Type B pancreatic cell (in vitro differentiated cells): ENCODE measurements at regions not wholly inside any gene's neighbourhood (a gene's known extent, or its start where the extent isn't known, plus 50 kb on each side); places are given as distances from the start of the nearest gene placed in this dataset.

Experiments used
- DNase-seq: peaks from one replicate; pipeline ENCODE4 v3.0.0; 2021; ENCODE audit warnings: mixed read lengths; ENCODE audit not compliant: unreplicated experiment; ENCODE audit errors: extremely low spot score
- H3K27ac Mint-ChIP-seq: 2 replicates; pipeline ENCODE4 v1.8.0; 2021; ENCODE audit warnings: mild to moderate bottlenecking, mixed read lengths
- H3K27me3 Mint-ChIP-seq: 2 replicates; pipeline ENCODE4 v1.8.0; 2021; ENCODE audit warnings: mixed read lengths
- H3K36me3 Mint-ChIP-seq: 2 replicates; pipeline ENCODE4 v1.8.0; 2021; ENCODE audit warnings: mixed read lengths
- H3K4me1 Mint-ChIP-seq: one replicate; pipeline ENCODE4 v1.8.0; 2021; ENCODE audit warnings: mixed read lengths; ENCODE audit not compliant: unreplicated experiment
- H3K4me3 Mint-ChIP-seq: 2 replicates; pipeline ENCODE4 v1.8.0; 2021; ENCODE audit warnings: mild to moderate bottlenecking, mixed read lengths
- H3K9me3 Mint-ChIP-seq: 2 replicates; pipeline ENCODE4 v1.8.0; 2021; ENCODE audit warnings: mixed read lengths
- CTCF ChIP-seq: fragments of 200-600 bp; sonication (generic); conservative IDR thresholded peaks from 2 replicates; pipeline ENCODE4 v1.5.0; 2021; ENCODE audit warnings: antibody characterized with exemption, mild to moderate bottlenecking

GRCh38 chr3:171977441-171977840, 61.9 kb upstream of the FNDC3B start:
- Mint-ChIP-seq H3K9me3 (no peaks in the 10 kb centered on the region), H3K36me3 (no peaks in the 10 kb centered on the region), H3K4me3 (no peak overlapping the region), H3K27me3 (no peaks in the 10 kb centered on the region), H3K27ac (no peak overlapping the region), H3K4me1 (no peaks in the 10 kb centered on the region)
- TF ChIP-seq CTCF: no peak
- no peak for DNase-seq

DNA sequence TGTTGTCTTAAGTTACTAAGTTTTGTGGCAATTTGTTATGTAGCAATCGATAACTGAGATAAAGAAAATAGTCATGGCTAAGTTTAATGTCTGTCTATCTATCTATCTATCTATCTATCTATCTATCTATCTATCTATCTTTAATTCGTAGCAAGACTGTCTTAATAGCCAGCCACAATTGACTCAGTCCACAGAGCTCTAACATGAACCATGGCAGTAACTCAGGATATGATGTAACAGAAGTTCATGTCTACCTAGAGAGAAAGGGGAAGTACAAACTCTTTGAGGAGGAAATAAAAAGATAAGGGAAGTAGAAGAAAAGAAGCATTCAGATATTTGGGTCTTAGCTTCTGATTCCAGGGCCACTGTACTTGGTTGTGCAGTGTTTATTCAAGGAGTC, 61.5 kb upstream of the FNDC3B start:
- no peaks in the 10 kb centered on the region for H3K27me3 Mint-ChIP-seq
- no peak overlapping the region for H3K4me3 Mint-ChIP-seq
- no peaks in the 10 kb centered on the region for H3K9me3 Mint-ChIP-seq
- H3K4me1 Mint-ChIP-seq: peaks cover 2% of the 10 kb centered on the region
- no peak for DNase-seq
- H3K27ac Mint-ChIP-seq: no peak overlapping the region
- no peak for TF ChIP-seq CTCF
- H3K36me3 Mint-ChIP-seq: no peaks in the 10 kb centered on the region

- no peak for TF ChIP-seq CTCF
- H3K4me3 Mint-ChIP-seq: no peak overlapping the region
- no peak overlapping the region for H3K27ac Mint-ChIP-seq
- no peaks in the 10 kb centered on the region for H3K36me3 Mint-ChIP-seq
- no peaks in the 10 kb centered on the region for H3K27me3 Mint-ChIP-seq
- no peak for DNase-seq
- no peaks in the 10 kb centered on the region for H3K9me3 Mint-ChIP-seq
- peaks cover 4% of the 10 kb centered on the region for H3K4me1 Mint-ChIP-seq
Observed at GRCh38 chr3:171978390-171978789, 61.0 kb upstream of the FNDC3B start.

DNA sequence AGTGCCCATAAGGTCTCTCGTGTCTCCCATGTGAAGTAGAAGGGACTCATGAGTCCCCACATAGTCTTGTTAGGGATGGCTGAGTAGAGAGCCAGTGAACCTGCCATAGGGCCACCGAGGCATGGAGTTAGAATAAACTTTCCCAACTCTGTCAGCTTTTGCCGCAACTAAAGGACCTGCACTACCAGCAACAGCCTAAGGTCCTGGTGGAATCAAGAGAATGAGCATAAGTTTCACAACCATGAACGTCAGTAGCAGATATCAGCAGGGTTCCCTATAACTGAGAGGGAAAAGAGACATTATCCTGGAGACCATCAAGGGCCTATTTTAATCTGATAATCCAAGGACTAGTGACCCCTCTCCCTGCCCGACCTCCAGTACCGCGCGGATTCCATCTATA, 60.3 kb upstream of the FNDC3B start:
- DNase-seq: no peak
- Mint-ChIP-seq H3K27me3 (no peaks in the 10 kb centered on the region), H3K9me3 (no peaks in the 10 kb centered on the region), H3K27ac (no peak overlapping the region), H3K4me3 (no peak overlapping the region), H3K36me3 (no peaks in the 10 kb centered on the region), H3K4me1 (peaks cover 4% of the 10 kb centered on the region)
- no peak for TF ChIP-seq CTCF

- Mint-ChIP-seq H3K4me1 (peaks cover 4% of the 10 kb centered on the region), H3K27me3 (no peaks in the 10 kb centered on the region), H3K36me3 (no peaks in the 10 kb centered on the region), H3K4me3 (no peak overlapping the region), H3K27ac (no peak overlapping the region), H3K9me3 (no peaks in the 10 kb centered on the region)
- no peak for TF ChIP-seq CTCF
- DNase-seq: no peak
Observed at GRCh38 chr3:171980578-171981270, 58.7 kb upstream of the FNDC3B start.

- Mint-ChIP-seq H3K9me3 (no peaks in the 10 kb centered on the region), H3K27ac (no peak overlapping the region), H3K4me1 (peaks cover 4% of the 10 kb centered on the region), H3K36me3 (no peaks in the 10 kb centered on the region), H3K27me3 (no peaks in the 10 kb centered on the region), H3K4me3 (no peak overlapping the region)
- no peak for TF ChIP-seq CTCF
- DNase-seq: no peak
Observed at GRCh38 chr3:171981271-171981605, 58.1 kb upstream of the FNDC3B start.
